GM19452 (cell line): ENCODE measurements at regions not wholly inside any gene's neighbourhood (a gene's known extent, or its start where the extent isn't known, plus 50 kb on each side); places are given as distances from the start of the nearest gene placed in this dataset.
A peak's percentile ranks its signal among the peaks of the same experiment; 100 is the strongest.

Source experiments
- ATAC-seq: cut with Tn5 transposase; IDR thresholded peaks from one replicate; pipeline ENCODE4 v1.9.1; 2021; ENCODE audit not compliant: unreplicated experiment

DNA sequence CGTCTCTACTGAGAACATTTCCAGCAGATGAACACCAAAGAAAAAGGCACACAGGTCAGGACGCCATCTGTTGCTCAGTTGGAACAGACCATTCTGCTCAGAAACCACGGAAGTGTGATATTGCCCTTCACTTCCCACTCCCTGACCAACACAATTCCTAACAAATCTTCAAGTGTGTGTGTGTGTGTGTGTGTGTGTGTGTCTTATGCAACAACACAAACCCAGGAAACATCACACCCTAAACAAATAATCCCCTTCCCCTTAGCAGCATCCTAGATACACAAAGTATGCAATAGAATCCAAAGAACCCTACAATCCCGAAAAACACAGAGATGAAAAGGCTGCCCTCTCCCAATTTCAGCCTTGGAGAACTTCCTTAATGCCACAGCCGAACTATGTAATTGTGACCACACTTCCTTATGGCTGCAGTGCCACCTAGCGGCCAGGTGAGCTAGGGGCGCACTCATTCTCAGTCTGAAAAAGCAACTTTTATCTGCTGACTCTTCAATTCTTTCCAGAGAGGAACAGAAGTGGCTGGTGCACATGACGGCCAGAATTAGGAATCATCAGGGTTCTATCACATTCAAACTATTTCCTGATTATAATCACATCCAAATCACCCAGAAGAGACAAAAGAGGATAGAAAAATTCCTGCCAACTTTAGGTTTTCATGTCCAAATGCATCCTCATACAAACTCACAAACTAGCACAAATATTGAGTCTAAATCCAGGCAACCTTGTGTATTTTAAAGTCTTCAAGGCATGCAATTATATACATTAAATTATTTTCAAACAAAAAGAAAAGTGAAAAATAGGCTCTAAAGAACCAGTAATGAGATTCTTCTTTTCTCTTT is 164.9 kb downstream of the DHX15 start:
- peak; percentile 86 for ATAC-seq

DNA sequence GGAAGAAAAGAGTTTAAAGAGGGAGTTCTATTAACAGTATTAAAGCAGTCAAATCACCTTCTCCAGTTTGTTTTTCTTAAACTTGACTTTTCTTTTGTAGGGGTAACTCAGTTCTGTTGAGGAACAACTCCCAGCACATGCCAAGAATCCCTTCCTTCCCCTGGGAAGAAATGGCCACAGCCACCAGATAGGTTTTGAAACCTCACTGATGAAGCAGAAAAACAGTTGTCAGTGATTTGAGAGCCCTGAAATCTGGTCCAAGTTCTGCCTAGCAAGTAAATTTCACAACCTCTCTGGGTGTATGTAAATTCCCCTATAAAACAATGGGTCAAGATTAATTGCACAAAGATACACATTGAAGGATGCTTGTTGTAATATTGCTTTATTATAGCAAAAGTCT is 167.1 kb downstream of the DHX15 start:
- no peak for ATAC-seq

DNA sequence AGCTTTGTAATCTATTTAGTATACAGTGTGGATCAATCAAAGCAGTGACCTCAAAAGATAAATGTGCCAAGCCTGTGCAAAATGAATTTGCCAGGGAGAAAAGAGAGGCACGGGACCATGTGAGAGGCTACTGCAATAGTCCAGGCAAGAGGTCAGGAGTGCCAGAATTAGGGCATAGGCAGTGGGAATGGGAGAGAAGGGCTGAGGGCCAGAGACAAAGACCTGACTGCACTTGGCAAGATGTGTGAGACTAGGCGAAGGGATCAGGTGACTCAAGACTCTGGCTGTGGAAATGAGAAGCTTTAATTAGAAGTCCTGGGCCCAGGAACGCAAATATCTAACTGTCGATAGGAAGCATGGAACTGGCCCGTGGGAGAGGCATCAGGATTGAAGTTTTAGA is 168.1 kb downstream of the DHX15 start:
- no peak for ATAC-seq

DNA sequence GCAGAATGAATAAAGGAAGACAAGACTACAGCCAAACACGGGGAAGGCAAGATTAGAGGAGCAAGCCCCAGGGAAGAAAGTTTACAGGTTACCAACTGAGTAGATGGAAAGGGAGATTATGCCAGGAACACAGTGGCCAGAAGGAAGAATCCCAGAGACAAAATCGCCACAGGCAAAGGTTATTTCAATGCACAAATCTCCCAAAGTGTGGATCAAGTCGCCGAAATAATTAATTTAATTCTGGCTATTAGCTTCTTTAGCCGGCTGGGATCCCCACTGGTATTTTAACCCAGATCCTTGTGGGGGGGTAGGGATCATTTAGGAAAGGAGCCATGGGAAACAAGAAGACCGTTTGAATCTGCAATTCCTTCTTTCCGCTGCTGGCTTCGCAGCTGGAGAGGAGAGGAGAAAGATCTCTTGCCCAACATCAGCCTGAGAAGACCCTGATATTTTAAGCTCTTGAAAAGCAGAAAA is 171.0 kb downstream of the DHX15 start:
- ATAC-seq = no peak

DNA sequence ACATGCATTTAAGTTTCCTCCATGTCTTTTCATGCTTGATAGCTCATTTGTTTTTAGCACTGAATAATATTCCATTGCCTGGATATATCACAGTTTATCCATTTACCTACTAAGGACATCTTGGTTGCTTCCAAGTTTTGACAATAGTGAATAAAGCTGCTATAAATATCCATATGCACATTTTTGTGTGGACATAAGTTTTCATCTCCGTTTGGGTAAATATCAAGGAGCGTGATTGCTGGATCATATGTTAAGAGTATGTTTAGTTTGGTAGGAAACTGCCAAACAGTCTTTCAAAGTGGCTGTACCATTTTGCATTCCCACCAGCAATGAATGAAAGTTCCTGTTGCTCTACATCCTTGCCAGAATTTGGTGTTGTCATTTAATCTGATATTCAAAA is 172.5 kb downstream of the DHX15 start:
- ATAC-seq = no peak

DNA sequence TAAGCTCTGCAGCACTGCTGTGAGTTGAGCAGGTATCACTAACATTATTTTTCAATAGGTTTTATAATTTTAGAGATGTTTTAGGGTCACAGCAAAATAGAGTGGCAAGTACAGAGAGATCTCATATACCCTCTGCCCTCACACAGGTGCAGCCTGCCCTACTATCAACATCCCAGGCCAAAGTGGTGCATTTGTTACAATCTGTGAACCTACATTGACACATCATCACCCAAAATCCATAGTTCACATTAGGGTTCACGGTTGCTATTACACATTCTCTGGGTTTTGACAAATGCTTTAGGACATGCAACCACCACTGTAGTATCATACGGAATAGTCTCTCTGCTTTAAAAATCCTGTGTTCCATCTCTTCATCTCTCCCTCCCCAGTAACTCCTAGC is 173.1 kb downstream of the DHX15 start:
- ATAC-seq = no peak

DNA sequence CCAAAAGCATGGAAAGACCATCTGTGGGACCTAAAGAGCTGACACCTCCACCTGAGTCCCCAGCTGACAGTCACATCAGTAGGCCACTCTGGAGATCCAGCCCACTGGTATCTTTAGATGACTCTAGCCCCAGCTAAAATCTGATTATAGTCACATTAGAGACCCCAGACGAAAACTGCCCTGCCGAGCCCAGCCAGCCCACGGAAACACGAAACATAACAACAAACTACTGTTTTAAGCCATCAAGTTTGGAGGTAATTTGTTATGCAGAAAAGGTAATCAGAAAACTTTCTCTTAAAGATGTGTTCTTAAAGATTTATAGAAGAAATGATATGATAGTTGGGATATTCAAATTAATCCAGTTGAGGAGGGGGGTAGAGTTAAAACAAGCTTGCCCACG is 175.7 kb downstream of the DHX15 start:
- ATAC-seq = no peak

DNA sequence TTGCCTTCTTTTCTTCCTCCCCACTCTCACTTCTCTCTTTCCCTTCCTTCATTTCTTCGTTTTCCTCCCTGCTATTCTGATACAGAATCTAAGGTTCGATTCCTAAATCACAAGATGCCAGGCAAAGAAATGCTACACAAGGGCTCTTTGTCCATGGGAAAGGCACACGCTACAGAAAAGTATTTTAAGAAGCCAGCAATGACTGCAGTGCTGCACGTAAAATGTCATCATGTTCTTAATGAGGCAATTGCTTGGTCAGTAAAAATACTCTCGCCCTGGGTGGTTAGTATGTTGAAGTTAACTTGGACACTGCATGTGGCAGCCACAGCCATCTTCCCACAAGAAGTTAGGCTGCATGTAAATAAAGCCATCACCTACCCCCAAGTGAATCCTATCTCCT is 178.4 kb downstream of the DHX15 start:
- no peak for ATAC-seq

DNA sequence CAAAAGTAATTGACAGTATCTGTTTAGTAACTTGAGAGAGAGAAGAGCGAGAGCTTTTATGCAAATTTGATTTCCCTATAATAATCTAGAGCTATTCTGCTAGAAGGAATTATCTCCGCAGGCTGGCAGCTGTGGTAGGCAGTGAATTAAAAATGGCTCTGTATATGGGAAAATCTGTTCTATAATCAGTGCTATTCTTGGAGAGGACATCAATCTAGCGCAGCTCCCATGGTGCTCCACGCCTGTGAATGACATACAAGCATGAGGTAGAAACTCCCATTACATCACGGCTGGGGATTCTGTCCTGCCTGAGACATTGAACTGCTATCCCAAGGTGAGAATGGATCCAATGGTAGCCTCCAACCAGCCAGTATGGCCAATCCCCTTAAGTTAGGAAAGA is 179.0 kb downstream of the DHX15 start:
- ATAC-seq = no peak

DNA sequence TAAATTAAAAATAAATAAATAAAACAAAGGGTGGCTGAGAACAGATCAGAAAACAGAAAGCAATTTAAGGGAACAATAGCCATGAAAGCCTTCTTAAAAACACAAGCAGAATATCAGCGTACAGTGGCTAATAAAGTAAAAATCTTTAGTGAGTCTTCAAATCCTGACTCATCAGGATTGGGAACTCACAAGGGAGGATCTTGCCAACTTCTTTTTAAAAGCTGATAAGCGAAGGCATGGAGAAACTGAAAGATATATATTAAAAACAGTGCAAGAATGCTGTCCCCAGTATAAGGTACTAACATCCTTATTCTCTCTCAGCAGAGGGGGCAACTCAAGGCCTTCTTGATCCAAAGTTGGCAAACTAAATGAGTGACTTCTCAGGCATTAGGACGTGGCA is 180.1 kb downstream of the DHX15 start:
- no peak for ATAC-seq

DNA sequence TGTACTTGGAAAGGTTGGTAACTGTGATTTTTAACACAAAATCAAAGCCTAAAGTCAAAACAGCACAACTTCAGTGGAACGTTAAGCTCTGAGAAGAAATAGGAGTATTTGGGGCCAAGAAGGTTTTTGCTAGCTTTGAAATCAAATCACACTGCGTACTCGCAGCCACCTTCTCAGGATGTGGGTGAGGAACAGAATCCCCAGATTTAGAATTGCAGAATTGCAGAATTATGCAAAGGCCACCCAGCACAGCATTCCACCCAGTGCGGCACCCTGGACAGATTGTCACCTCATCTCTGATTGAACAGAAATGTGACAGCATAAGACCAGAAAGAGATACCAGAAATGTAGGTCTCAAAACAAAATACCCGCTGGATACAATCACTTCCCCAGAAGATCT is 181.1 kb downstream of the DHX15 start:
- no peak for ATAC-seq

DNA sequence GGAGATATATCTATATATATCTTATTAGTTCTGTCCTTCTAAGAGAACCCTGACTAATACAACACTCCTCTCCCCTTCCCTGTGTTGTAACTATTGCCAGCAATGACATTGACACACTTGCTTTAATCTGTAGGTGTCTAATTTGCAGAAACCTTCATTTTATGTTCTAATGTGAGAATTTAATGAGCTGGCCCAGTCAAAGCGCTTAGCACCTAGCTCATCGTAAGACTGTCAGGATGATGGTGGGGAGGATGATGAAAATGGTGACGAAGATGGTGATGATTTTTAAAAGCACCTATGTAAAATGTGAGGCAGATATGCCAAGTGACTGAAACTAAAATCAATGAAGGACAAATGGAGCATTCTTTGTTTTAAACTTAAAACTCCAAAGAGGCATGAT is 183.8 kb downstream of the DHX15 start:
- ATAC-seq = no peak

DNA sequence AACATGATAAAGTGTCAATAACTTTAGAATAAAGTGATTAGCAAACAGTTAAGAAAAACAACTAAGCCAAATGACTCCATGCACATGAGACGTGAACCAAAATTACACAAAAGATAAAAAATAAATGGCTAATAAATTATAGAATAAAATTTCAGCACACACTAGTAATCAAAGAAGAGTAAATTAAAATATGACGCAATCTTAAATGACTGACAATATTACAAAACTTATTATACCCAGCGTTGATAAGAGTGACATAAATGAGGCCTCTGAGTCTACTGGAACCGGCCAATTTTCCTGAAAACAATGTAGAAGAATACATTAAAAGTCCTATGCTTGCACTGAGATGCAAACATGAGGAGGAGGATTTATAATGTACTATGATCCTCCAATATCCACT is 187.4 kb downstream of the DHX15 start:
- no peak for ATAC-seq

DNA sequence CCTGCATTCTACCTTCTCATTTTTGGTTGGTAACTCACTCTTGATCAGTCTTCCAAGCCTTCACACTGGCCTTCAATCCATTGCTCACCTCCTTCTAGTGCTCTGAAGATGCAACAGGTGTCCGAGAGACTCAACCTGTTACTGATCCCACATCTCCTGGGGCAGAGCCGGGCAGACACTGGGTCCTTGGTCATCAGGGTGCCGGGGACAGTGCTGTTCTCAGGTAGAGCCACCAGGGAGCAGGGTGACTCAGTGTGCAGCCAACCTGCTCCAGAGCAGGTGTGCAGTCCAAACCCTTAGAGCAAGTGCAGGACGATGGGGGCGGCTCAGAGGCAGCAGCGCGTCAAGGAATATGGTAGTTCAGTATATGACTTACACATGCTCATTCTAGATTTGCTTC is 188.4 kb downstream of the DHX15 start:
- no peak for ATAC-seq

DNA sequence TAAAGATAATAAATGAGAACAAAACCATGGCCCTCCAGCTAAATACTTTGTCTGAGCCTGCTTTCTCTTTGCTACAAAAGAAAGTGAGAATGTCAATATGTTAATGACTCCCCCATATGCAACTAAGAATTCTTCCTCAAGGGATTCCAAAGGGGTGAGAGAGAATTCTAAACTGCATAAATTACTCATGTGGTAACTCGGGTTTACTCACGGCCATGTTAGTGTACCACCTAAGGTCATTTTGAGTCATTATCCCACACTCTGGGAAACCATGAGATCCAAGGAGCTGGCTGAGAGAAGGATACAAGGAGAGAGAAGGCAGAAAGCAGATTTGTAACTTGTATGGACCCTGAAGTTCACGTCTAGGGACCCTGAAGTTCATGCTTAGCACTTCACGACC is 190.3 kb downstream of the DHX15 start:
- no peak for ATAC-seq

DNA sequence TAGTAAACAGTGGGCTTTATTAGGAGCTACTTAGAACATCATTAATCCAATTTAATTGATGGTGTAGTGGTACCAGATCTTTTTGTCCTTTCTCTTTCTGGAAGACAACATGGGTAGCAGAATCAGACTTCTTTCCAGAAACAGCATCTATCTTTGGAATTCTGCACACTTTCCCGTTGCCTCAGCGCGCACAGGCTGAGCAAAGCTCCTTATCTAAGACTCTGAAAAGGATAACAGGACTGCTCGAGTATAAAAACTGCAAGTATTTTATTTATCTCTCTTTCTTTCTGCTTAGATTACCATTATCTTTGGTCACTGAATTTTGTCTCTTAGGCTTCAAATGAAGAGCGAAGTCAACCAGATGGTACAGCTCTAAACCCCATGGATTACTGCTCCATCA is 191.7 kb downstream of the DHX15 start:
- ATAC-seq = no peak

DNA sequence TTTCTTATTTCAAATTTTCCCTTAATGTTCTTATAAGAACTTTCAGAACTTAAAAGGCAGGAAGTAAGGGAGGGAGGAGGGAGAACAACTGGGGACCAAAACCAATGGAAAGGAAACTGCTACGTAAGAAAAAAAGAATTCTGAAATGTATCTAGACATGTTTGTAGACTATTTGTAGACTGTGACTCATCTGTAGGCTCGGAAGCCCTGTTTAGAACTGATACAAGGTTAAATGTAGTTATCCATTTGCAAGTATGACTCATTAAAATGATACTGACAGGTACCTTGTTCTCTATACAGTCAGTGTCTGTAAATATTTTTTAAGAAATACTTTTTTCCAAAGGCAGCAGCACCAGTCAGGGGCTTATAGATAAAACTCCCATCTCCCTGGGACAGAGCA is 202.0 kb downstream of the DHX15 start:
- peak; percentile 99 for ATAC-seq

DNA sequence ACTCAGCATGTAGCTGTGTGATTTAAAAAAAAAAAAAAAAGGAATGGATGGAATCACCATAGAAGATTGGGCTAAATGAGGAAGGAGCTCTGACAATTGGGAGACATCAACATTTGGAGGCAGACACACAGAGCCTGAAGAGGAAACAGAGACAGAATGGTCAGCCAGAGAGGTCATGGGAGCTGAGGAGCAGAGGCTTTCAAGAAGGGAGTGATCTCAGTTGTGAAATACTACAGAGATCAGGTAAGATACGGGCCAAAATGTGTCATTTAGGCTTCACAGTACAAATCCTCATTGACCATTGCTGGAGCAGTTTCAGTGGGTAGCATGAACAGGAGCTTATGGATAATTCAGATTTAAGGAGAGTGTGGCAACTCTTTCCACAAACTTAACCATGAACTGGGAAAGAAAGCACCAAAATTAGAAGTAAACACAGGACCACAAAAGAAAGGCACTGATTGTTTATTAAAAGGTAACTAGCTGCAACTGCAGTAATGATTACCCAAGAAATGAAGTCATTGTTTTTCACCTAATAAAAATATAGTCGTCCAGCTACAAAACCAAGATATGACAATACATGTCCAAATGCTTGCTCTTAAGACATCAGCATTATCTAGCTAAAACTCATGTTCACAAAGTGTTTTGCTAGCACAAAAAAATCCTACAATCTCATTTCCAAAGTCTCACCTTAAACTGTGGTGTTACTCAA is 203.2 kb downstream of the DHX15 start:
- peak; percentile 50 for ATAC-seq

DNA sequence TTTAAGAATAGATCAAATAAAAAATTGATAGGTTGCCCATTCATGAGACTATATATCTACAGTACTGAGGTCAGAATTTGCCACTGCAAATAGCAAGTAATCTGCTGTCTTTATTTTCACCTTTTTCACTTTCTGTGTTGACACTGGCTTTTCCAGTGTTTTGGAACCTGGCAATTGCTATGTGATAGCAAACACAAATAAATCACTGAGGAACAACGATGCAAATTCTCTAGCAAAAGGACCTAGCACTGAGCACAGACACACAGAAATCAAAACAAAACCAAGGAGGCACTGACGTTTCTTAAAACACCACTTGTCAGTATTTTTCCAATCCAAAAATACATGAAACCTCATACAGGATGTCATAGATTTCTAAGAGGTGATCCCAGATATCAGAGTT is 210.7 kb downstream of the DHX15 start:
- ATAC-seq = no peak

DNA sequence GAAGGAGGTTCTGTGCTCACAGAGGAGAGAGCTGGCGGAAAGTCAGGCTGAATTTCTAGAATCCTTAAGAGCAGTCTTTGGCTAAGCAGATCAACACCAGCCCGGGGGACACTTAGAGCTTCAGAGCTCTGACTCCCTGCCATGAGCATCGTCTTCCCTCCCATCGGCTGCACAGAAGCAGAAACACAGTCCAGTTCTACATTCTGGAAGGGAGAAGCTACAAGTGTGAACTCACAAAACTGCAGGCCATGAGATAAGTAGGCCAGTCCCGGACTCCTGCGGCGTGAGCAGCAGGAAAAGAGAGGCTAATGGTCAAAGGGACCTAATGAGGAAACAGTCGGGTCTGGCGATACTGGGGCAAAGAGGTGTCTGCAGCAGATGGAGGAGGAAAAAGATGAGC is 211.5 kb downstream of the DHX15 start:
- no peak for ATAC-seq

DNA sequence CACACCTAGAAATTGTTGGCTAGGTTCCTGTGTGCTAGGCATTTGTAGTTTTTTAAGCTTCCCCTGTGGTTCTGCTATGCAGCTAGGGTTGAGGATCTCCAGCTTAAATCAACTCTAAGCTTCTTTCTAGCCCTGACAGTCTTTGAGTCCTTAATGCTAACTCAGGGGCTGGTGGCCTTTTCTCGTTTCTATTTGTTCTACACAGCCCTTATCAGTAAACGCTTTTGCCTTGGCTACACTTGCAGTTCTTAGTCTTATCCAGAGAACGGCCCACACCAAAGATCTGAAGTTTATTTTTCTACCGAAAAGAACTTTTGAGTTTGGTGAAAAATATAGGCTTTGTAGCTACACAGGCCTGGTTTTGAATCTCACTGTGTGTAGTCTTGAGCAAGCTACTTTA is 212.0 kb downstream of the DHX15 start:
- no peak for ATAC-seq

DNA sequence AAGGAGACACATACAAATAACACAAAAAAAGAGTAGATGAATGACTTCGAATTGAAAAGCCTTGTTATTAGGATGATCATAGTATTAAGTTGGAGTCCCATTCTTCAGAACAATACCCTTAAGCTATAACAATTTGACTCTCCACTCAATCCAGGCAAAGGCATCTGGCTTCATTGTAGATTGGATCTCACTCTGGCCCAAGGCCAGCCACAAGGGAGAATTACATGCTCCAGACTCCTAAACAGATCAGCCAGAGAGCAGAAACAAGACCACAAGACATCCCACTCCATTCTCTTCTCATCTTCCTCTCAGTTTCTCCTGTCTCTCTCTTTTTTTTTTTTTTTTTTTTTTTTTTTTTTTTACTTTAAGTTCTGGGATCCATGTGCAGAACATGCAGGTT is 213.9 kb downstream of the DHX15 start:
- ATAC-seq = no peak
